Body of pancreas (tissue), 4 donors: ENCODE measurements at regions not wholly inside any gene's neighbourhood (a gene's known extent, or its start where the extent isn't known, plus 50 kb on each side); places are given as distances from the start of the nearest gene placed in this dataset.

Experiments used
- CTCF ChIP-seq, 7 experiments: fragments of 450-650 bp in 4 of 7; fragments of 200-600 bp in 3 of 7; sonication (generic) in 3 of 7; IDR thresholded peaks; one replicate each; pipeline ENCODE4 v1.5.1; 2016 to 2019; ENCODE audit warnings: antibody characterized with exemption in 7 of 7
- POLR2A ChIP-seq, 3 donors: fragments of 450-650 bp; IDR thresholded peaks; one replicate each; pipeline ENCODE4 v1.6.1; 2016; ENCODE audit warnings: antibody characterized with exemption in 3 of 3, mild to moderate bottlenecking in 2 of 3

- TF ChIP-seq CTCF (IDR thresholded peaks at IDR 0.05) (no peak), POLR2A (IDR thresholded peaks at IDR 0.05) (no peak)
Measured at GRCh38 chr2:194452504-194452903, 1204.5 kb upstream of the SLC39A10 start.
